Nucleus accumbens (tissue), 56 donors: ENCODE measurements at regions not wholly inside any gene's neighbourhood (a gene's known extent, or its start where the extent isn't known, plus 50 kb on each side); places are given as distances from the start of the nearest gene placed in this dataset.

Source experiments
- DNase-seq, 56 donors: peaks; one replicate each; lab custom pipeline; 2025; lab: John Stamatoyannopoulos, UW

GRCh38 chr11:119910650-119911049, 181.7 kb upstream of the NECTIN1 start:
- DNase-seq, result no peak

GRCh38 chr11:119910051-119910450, 181.1 kb upstream of the NECTIN1 start:
- peak in 29 of 56 donors; percentile 9 to 67 (median 31) for DNase-seq

- DNase-seq, result no peak
These were observed 180.5 kb upstream of the NECTIN1 start for GRCh38 chr11:119909495-119909894.

- DNase-seq, result no peak
These were observed 180.1 kb upstream of the NECTIN1 start for GRCh38 chr11:119909077-119909476.

- DNase-seq, result peak in 1 of 56 donors; percentile 29
These were observed 179.5 kb upstream of the NECTIN1 start for GRCh38 chr11:119908573-119908904.

- DNase-seq, result peak in 1 of 56 donors; percentile 30
These were observed 179.0 kb upstream of the NECTIN1 start for GRCh38 chr11:119907878-119908572.

- DNase-seq, result no peak
These were observed 178.3 kb upstream of the NECTIN1 start for GRCh38 chr11:119907122-119907851.

- no peak for DNase-seq
These were observed 177.4 kb upstream of the NECTIN1 start for GRCh38 chr11:119906376-119906775.

- no peak for DNase-seq
These were observed 176.2 kb upstream of the NECTIN1 start for GRCh38 chr11:119905162-119905561.

- no peak for DNase-seq
These were observed 175.6 kb upstream of the NECTIN1 start for GRCh38 chr11:119904531-119905035.

- DNase-seq, result no peak
These were observed 174.8 kb upstream of the NECTIN1 start for GRCh38 chr11:119903821-119904220.

GRCh38 chr11:119903389-119903788, 174.4 kb upstream of the NECTIN1 start:
- DNase-seq, result no peak

GRCh38 chr11:119902656-119903231, 173.7 kb upstream of the NECTIN1 start:
- no peak for DNase-seq

GRCh38 chr11:119901657-119902577, 172.9 kb upstream of the NECTIN1 start:
- DNase-seq, result no peak

- DNase-seq, result no peak
These were observed 171.0 kb upstream of the NECTIN1 start for GRCh38 chr11:119899997-119900396.

GRCh38 chr11:119897576-119897975, 168.6 kb upstream of the NECTIN1 start:
- DNase-seq, result no peak

GRCh38 chr11:119897046-119897440, 168.0 kb upstream of the NECTIN1 start:
- no peak for DNase-seq

- no peak for DNase-seq
These were observed 167.5 kb upstream of the NECTIN1 start for GRCh38 chr11:119896387-119897045.

GRCh38 chr11:119895981-119896380, 167.0 kb upstream of the NECTIN1 start:
- no peak for DNase-seq

GRCh38 chr11:119894916-119895315, 165.9 kb upstream of the NECTIN1 start:
- no peak for DNase-seq
